Calu3 (cell line): ENCODE measurements at regions not wholly inside any gene's neighbourhood (a gene's known extent, or its start where the extent isn't known, plus 50 kb on each side); places are given as distances from the start of the nearest gene placed in this dataset.
A peak's percentile ranks its signal among the peaks of the same experiment; 100 is the strongest.

Experiments used
- BruUV-seq: library from RNA; stranded (reverse); fragments of 400-500 nt; replicated peaks from 2 replicates; lab custom pipeline; 2021; lab: Mats Ljungman, UMichigan
- CTCF ChIA-PET: fragments of 300-600 bp; sonication (Branson Sonifier 250); formaldehyde crosslinking; loops from one replicate; lab custom pipeline; 2022; ENCODE audit warnings: antibody characterized with exemption; lab: Charles Lee
- DNase-seq: peaks from one replicate; pipeline ENCODE4 v3.0.0; 2022
- H3K27ac Mint-ChIP-seq: one replicate; pipeline ENCODE4 v1.8.0; 2022; ENCODE audit warnings: mixed read lengths; ENCODE audit not compliant: unreplicated experiment
- H3K27me3 Mint-ChIP-seq: one replicate; pipeline ENCODE4 v1.8.0; 2022; ENCODE audit warnings: mixed read lengths; ENCODE audit not compliant: unreplicated experiment
- H3K36me3 Mint-ChIP-seq: one replicate; pipeline ENCODE4 v1.8.0; 2022; ENCODE audit warnings: mild to moderate bottlenecking, moderate library complexity, mixed read lengths; ENCODE audit not compliant: insufficient read depth, unreplicated experiment
- H3K4me1 Mint-ChIP-seq: one replicate; pipeline ENCODE4 v1.8.0; 2022; ENCODE audit warnings: mild to moderate bottlenecking, low read depth, mixed read lengths; ENCODE audit not compliant: unreplicated experiment
- H3K4me3 Mint-ChIP-seq: one replicate; pipeline ENCODE4 v1.8.0; 2022; ENCODE audit warnings: mild to moderate bottlenecking, low read depth, moderate library complexity, mixed read lengths; ENCODE audit not compliant: unreplicated experiment
- H3K9me3 Mint-ChIP-seq: one replicate; pipeline ENCODE4 v1.8.0; 2022; ENCODE audit warnings: low read depth, mixed read lengths; ENCODE audit not compliant: unreplicated experiment
- intact Hi-C: fragments of 100-400 bp; cut with micrococcal nuclease; formaldehyde crosslinking; loops from one replicate; pipeline ENCODE4 v1.10.0; 2022; ENCODE audit not compliant: unreplicated experiment
- TF ChIP-seq, protein P1 (sequence below): fragments of 200-600 bp; IDR thresholded peaks from one replicate; pipeline ENCODE4 v1.8.0; 2022; ENCODE audit warnings: antibody characterized with exemption; ENCODE audit not compliant: unreplicated experiment

DNA sequence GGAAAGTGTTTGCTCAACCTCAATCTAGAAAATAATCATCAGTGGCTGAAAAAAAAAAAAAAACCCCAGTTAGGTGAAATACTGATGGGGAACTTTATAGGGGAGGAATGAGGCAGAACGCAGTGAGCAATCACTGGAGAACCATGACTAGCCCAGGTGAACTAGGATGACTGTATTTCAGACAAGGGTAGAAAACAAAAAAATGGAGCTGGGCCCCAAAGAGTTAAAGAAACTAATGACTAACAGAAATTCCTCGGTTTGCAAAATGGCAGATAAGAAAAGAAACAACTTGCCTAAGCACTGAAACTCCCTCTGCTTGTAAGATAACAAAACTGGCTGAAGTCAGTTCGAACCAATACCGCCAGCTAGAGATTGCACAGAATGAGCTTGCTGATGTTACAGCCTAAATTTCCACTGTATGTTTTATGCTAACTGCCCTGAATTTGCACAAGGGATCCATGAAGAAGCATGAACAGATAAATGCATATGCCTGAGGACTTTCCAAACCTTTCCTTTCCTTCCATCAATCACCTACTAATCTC lies 245.9 kb downstream of the METTL4 start:
- H3K27ac Mint-ChIP-seq = no peak overlapping the region
- CTCF ChIA-PET = interaction anchor here (0.6 to 0.7 kb wide), 3 partner anchors 102 to 690 kb away, joined by 3 to 4 read pairs (median 4); no protein-coding TSS in a partner anchor
- BruUV-seq = no TSS peak
- TF ChIP-seq, protein P1, sequence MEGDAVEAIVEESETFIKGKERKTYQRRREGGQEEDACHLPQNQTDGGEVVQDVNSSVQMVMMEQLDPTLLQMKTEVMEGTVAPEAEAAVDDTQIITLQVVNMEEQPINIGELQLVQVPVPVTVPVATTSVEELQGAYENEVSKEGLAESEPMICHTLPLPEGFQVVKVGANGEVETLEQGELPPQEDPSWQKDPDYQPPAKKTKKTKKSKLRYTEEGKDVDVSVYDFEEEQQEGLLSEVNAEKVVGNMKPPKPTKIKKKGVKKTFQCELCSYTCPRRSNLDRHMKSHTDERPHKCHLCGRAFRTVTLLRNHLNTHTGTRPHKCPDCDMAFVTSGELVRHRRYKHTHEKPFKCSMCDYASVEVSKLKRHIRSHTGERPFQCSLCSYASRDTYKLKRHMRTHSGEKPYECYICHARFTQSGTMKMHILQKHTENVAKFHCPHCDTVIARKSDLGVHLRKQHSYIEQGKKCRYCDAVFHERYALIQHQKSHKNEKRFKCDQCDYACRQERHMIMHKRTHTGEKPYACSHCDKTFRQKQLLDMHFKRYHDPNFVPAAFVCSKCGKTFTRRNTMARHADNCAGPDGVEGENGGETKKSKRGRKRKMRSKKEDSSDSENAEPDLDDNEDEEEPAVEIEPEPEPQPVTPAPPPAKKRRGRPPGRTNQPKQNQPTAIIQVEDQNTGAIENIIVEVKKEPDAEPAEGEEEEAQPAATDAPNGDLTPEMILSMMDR = no peak
- no peaks in the 10 kb centered on the region for H3K9me3 Mint-ChIP-seq
- no peaks in the 10 kb centered on the region for H3K36me3 Mint-ChIP-seq
- H3K4me1 Mint-ChIP-seq = peaks cover 37% of the 10 kb centered on the region
- no peaks in the 10 kb centered on the region for H3K27me3 Mint-ChIP-seq
- no peak overlapping the region for H3K4me3 Mint-ChIP-seq
- peak; percentile 9 for DNase-seq
- intact Hi-C loops = loop anchor here (5.0 to 10.0 kb wide), 2 partner anchors 82 to 189 kb away; no protein-coding TSS in a partner anchor

DNA sequence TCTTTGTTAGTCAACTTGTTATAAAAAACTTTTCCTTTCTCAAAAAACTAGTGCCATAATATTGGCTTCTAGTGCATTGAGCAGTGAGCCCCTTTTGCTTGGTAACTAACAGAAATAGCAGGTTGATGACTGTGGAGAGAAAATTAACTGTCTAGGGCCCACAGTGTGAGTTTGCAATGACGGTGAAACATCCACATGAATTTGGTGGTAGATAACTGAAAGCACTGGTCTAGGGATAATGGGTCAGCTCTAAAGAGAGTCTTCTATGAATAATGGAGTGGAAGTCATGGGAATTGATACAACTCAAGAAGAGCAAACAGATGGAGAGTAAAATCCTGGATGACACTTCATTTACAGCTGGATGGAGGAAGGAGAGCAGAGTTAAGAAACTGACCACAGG lies 245.4 kb downstream of the METTL4 start:
- Mint-ChIP-seq H3K27ac (no peak overlapping the region), H3K4me1 (peaks cover 37% of the 10 kb centered on the region), H3K27me3 (no peaks in the 10 kb centered on the region), H3K9me3 (no peaks in the 10 kb centered on the region), H3K36me3 (no peaks in the 10 kb centered on the region), H3K4me3 (no peak overlapping the region)
- no TSS peak for BruUV-seq
- DNase-seq = no peak
- intact Hi-C loops = loop anchor here (5.0 to 10.0 kb wide), 2 partner anchors 81 to 189 kb away; no protein-coding TSS in a partner anchor
- TF ChIP-seq, protein P1 = no peak
- CTCF ChIA-PET = interaction anchor here (1.2 kb wide), 1 partner anchor 10 kb away, joined by 3 read pairs; no protein-coding TSS in a partner anchor

DNA sequence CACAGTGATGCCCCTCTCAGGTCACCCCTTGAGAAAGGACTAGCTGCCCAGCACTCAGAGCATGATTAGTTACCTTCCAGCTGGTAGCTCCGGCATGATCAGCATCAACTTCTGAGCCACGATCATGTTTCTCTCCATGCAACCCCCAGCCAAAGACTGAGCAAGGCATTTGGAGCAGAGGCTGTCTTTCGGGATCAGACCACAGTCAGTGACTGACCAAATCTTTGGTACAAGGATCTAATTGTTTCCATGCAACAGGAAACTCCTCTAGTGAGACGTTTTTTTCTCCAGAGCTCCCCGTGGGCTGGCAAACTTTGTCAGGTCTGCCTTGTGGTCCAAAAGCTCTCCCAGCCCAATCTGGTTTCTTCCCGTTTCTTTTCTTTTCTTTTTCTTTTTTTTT lies 244.3 kb downstream of the METTL4 start:
- DNase-seq = peak; percentile 35
- BruUV-seq = no TSS peak
- Mint-ChIP-seq H3K4me1 (peaks cover 37% of the 10 kb centered on the region), H3K4me3 (no peak overlapping the region), H3K36me3 (no peaks in the 10 kb centered on the region), H3K27me3 (no peaks in the 10 kb centered on the region), H3K9me3 (no peaks in the 10 kb centered on the region), H3K27ac (no peak overlapping the region)
- intact Hi-C loops = loop anchor here (5.0 to 10.0 kb wide), 2 partner anchors 80 to 188 kb away; no protein-coding TSS in a partner anchor
- CTCF ChIA-PET = interaction anchor here (1.2 kb wide), 1 partner anchor 11 kb away, joined by 3 read pairs; no protein-coding TSS in a partner anchor
- TF ChIP-seq, protein P1 = no peak

DNA sequence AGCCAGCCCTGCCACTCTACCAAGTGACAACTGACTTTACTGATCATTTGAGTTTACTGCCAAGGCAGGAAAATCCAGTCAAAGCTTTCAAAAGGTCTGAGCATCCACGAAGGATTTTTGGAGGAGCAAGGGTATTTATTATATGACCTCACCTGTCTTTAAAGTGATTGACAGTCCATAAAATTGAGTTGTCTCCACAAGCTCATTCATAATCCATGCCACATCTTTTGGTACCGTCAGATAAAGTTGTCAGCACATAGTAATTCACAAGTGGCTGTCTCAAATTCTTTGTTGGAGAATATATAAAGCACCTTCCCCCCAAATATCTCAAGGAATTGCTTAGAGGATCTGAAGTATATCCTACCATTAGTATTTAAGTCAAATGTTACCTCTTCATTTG lies 240.5 kb downstream of the METTL4 start:
- no TSS peak for BruUV-seq

More for the DNA sequence above, 240.5 kb downstream of the METTL4 start:
- TF ChIP-seq, protein P1 = no peak
- Mint-ChIP-seq H3K27ac (no peak overlapping the region), H3K27me3 (no peaks in the 10 kb centered on the region), H3K4me1 (peaks cover 28% of the 10 kb centered on the region), H3K36me3 (no peaks in the 10 kb centered on the region), H3K4me3 (no peak overlapping the region), H3K9me3 (no peaks in the 10 kb centered on the region)
- CTCF ChIA-PET = interaction anchor here (0.6 kb wide), 1 partner anchor 193 kb away, joined by 4 read pairs; no protein-coding TSS in a partner anchor
- DNase-seq = no peak
- intact Hi-C loops = no loop called here
